ENCODE measurements at regions not wholly inside any gene's neighbourhood (a gene's known extent, or its start where the extent isn't known, plus 50 kb on each side); places are given as distances from the start of the nearest gene placed in this dataset.

- H3K4me3 ChIP-seq (ENCODE audit: insufficient read length, low read depth) = no peak overlapping the region
- H3K27me3 ChIP-seq (ENCODE audit: insufficient read depth, insufficient read length) = no peaks in the 10 kb centered on the region
- H3K36me3 ChIP-seq (ENCODE audit: insufficient read depth, insufficient read length, low read length) = no peaks in the 10 kb centered on the region
- DNase-seq (ENCODE audit: low read depth, low spot score) = no peak
- H3K4me1 ChIP-seq (ENCODE audit: insufficient read depth, insufficient read length) = no peaks in the 10 kb centered on the region
- TF ChIP-seq SUZ12 (IDR thresholded peaks at IDR 0.05; ENCODE audit: extremely low read depth, insufficient read depth, insufficient read length) (no peak), ZNF274 (IDR thresholded peaks at IDR 0.05; ENCODE audit: low read depth, low read length) (no peak), YY1 (IDR thresholded peaks at IDR 0.05; ENCODE audit: insufficient read depth, insufficient read length) (no peak)
- no peaks in the 10 kb centered on the region for H3K9me3 ChIP-seq (ENCODE audit: insufficient read depth, low read length)
- no peak overlapping the region for H3K9ac ChIP-seq (ENCODE audit: insufficient read length, low read depth)
Measured at GRCh38 chr13:104967376-104967775, 1568.1 kb downstream of the EFNB2 start.

GRCh38 chr13:104962411-104962810 lies 1573.1 kb downstream of the EFNB2 start:
- no peaks in the 10 kb centered on the region for H3K4me1 ChIP-seq (ENCODE audit: insufficient read depth, insufficient read length)
- no peaks in the 10 kb centered on the region for H3K9me3 ChIP-seq (ENCODE audit: insufficient read depth, low read length)
- no peak for DNase-seq (ENCODE audit: low read depth, low spot score)
- H3K36me3 ChIP-seq (ENCODE audit: insufficient read depth, insufficient read length, low read length) = no peaks in the 10 kb centered on the region
- H3K4me3 ChIP-seq (ENCODE audit: insufficient read length, low read depth) = no peak overlapping the region
- H3K9ac ChIP-seq (ENCODE audit: insufficient read length, low read depth) = no peak overlapping the region
- TF ChIP-seq SUZ12 (IDR thresholded peaks at IDR 0.05; ENCODE audit: extremely low read depth, insufficient read depth, insufficient read length) (no peak), YY1 (IDR thresholded peaks at IDR 0.05; ENCODE audit: insufficient read depth, insufficient read length) (no peak), ZNF274 (IDR thresholded peaks at IDR 0.05; ENCODE audit: low read depth, low read length) (no peak)
- no peaks in the 10 kb centered on the region for H3K27me3 ChIP-seq (ENCODE audit: insufficient read depth, insufficient read length)

- Histone ChIP-seq H3K36me3 (ENCODE audit: insufficient read depth, insufficient read length, low read length) (no peaks in the 10 kb centered on the region), H3K27me3 (ENCODE audit: insufficient read depth, insufficient read length) (no peaks in the 10 kb centered on the region), H3K4me3 (ENCODE audit: insufficient read length, low read depth) (no peak overlapping the region), H3K9me3 (ENCODE audit: insufficient read depth, low read length) (no peaks in the 10 kb centered on the region), H3K9ac (ENCODE audit: insufficient read length, low read depth) (no peak overlapping the region), H3K4me1 (ENCODE audit: insufficient read depth, insufficient read length) (no peaks in the 10 kb centered on the region)
- no peak for DNase-seq (ENCODE audit: low read depth, low spot score)
- TF ChIP-seq YY1 (IDR thresholded peaks at IDR 0.05; ENCODE audit: insufficient read depth, insufficient read length) (no peak), SUZ12 (IDR thresholded peaks at IDR 0.05; ENCODE audit: extremely low read depth, insufficient read depth, insufficient read length) (no peak), ZNF274 (IDR thresholded peaks at IDR 0.05; ENCODE audit: low read depth, low read length) (no peak)
Measured at GRCh38 chr13:104961246-104961645, 1574.2 kb downstream of the EFNB2 start.

- TF ChIP-seq ZNF274 (IDR thresholded peaks at IDR 0.05; ENCODE audit: low read depth, low read length) (no peak), SUZ12 (IDR thresholded peaks at IDR 0.05; ENCODE audit: extremely low read depth, insufficient read depth, insufficient read length) (no peak), YY1 (IDR thresholded peaks at IDR 0.05; ENCODE audit: insufficient read depth, insufficient read length) (no peak)
- Histone ChIP-seq H3K27me3 (ENCODE audit: insufficient read depth, insufficient read length) (no peaks in the 10 kb centered on the region), H3K4me1 (ENCODE audit: insufficient read depth, insufficient read length) (no peaks in the 10 kb centered on the region), H3K9ac (ENCODE audit: insufficient read length, low read depth) (no peak overlapping the region), H3K36me3 (ENCODE audit: insufficient read depth, insufficient read length, low read length) (no peaks in the 10 kb centered on the region), H3K9me3 (ENCODE audit: insufficient read depth, low read length) (no peaks in the 10 kb centered on the region), H3K4me3 (ENCODE audit: insufficient read length, low read depth) (no peak overlapping the region)
- DNase-seq (ENCODE audit: low read depth, low spot score) = no peak
Measured at GRCh38 chr13:104954210-104954609, 1581.3 kb downstream of the EFNB2 start.

GRCh38 chr13:104953588-104953987 lies 1581.9 kb downstream of the EFNB2 start:
- Histone ChIP-seq H3K4me1 (ENCODE audit: insufficient read depth, insufficient read length) (no peaks in the 10 kb centered on the region), H3K36me3 (ENCODE audit: insufficient read depth, insufficient read length, low read length) (no peaks in the 10 kb centered on the region), H3K27me3 (ENCODE audit: insufficient read depth, insufficient read length) (no peaks in the 10 kb centered on the region), H3K9me3 (ENCODE audit: insufficient read depth, low read length) (no peaks in the 10 kb centered on the region), H3K4me3 (ENCODE audit: insufficient read length, low read depth) (no peak overlapping the region), H3K9ac (ENCODE audit: insufficient read length, low read depth) (no peak overlapping the region)
- no peak for DNase-seq (ENCODE audit: low read depth, low spot score)
- TF ChIP-seq ZNF274 (IDR thresholded peaks at IDR 0.05; ENCODE audit: low read depth, low read length) = no peak
- TF ChIP-seq YY1 (IDR thresholded peaks at IDR 0.05; ENCODE audit: insufficient read depth, insufficient read length) = no peak
- TF ChIP-seq SUZ12 (IDR thresholded peaks at IDR 0.05; ENCODE audit: extremely low read depth, insufficient read depth, insufficient read length) = no peak

- Histone ChIP-seq H3K4me3 (ENCODE audit: insufficient read length, low read depth) (no peak overlapping the region), H3K9me3 (ENCODE audit: insufficient read depth, low read length) (no peaks in the 10 kb centered on the region), H3K9ac (ENCODE audit: insufficient read length, low read depth) (no peak overlapping the region), H3K36me3 (ENCODE audit: insufficient read depth, insufficient read length, low read length) (no peaks in the 10 kb centered on the region), H3K27me3 (ENCODE audit: insufficient read depth, insufficient read length) (no peaks in the 10 kb centered on the region), H3K4me1 (ENCODE audit: insufficient read depth, insufficient read length) (no peaks in the 10 kb centered on the region)
- DNase-seq (ENCODE audit: low read depth, low spot score) = no peak
- no peak for TF ChIP-seq ZNF274 (IDR thresholded peaks at IDR 0.05; ENCODE audit: low read depth, low read length)
- no peak for TF ChIP-seq SUZ12 (IDR thresholded peaks at IDR 0.05; ENCODE audit: extremely low read depth, insufficient read depth, insufficient read length)
- TF ChIP-seq YY1 (IDR thresholded peaks at IDR 0.05; ENCODE audit: insufficient read depth, insufficient read length) = no peak
Measured at GRCh38 chr13:104949840-104950740, 1585.4 kb downstream of the EFNB2 start.

DNA sequence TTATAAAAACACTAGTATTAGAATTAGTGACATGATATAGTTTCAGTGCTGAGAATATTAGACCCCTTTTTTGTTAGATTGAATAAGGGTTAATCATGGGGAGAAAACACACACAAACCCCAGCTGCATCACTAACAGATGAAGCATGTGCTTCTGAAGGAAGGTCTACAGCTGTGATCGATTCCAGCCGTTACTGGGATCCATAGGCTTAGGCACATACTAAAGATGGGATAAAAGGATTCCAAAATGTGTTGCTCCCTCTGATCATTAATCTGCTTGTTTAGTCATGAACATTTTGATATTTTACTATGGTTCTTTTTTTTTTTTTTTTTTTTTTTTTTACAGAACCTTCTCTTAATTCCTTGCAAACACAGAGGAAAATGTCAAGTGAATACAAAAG lies 1591.3 kb downstream of the EFNB2 start:
- no peak overlapping the region for H3K4me3 ChIP-seq (ENCODE audit: insufficient read length, low read depth)
- TF ChIP-seq ZNF274 (IDR thresholded peaks at IDR 0.05; ENCODE audit: low read depth, low read length) (no peak), SUZ12 (IDR thresholded peaks at IDR 0.05; ENCODE audit: extremely low read depth, insufficient read depth, insufficient read length) (no peak), YY1 (IDR thresholded peaks at IDR 0.05; ENCODE audit: insufficient read depth, insufficient read length) (no peak)
- H3K4me1 ChIP-seq (ENCODE audit: insufficient read depth, insufficient read length) = no peaks in the 10 kb centered on the region
- no peaks in the 10 kb centered on the region for H3K36me3 ChIP-seq (ENCODE audit: insufficient read depth, insufficient read length, low read length)
- H3K9ac ChIP-seq (ENCODE audit: insufficient read length, low read depth) = no peak overlapping the region
- DNase-seq (ENCODE audit: low read depth, low spot score) = no peak
- no peaks in the 10 kb centered on the region for H3K27me3 ChIP-seq (ENCODE audit: insufficient read depth, insufficient read length)
- no peaks in the 10 kb centered on the region for H3K9me3 ChIP-seq (ENCODE audit: insufficient read depth, low read length)
